ENCODE measurements at regions not wholly inside any gene's neighbourhood (a gene's known extent, or its start where the extent isn't known, plus 50 kb on each side); places are given as distances from the start of the nearest gene placed in this dataset.

- TF ChIP-seq ZBTB33 (IDR thresholded peaks at IDR 0.05) (no peak), FOXA2 (IDR thresholded peaks at IDR 0.05) (no peak), CTCF (IDR thresholded peaks at IDR 0.05; ENCODE audit: low read depth, low read length, missing input control) (no peak), RXRA (IDR thresholded peaks at IDR 0.05) (no peak), HNF4G (IDR thresholded peaks at IDR 0.05) (no peak), FOXA1 (IDR thresholded peaks at IDR 0.05) (no peak), HNF4A (conservative IDR thresholded peaks at IDR 0.05) (no peak), EGR1 (IDR thresholded peaks at IDR 0.05; ENCODE audit: low read depth in 2 of 2) (no peak), GABPA (IDR thresholded peaks at IDR 0.05 in 1 of 2, conservative IDR thresholded peaks at IDR 0.05 in 1 of 2) (no peak)
- no peak overlapping the region for H3K9ac ChIP-seq (ENCODE audit: low read depth in 1 of 2, low read length in 2 of 2)
- WGBS, result 60% methylated on average over 2 of the region's 2 CpGs
- H3K36me3 ChIP-seq (ENCODE audit: control insufficient read depth in 4 of 4, insufficient read depth in 3 of 4, low read depth in 1 of 4, low read length in 3 of 4), result no peaks in the 10 kb centered on the region
- H3K27ac ChIP-seq (ENCODE audit: low read depth in 1 of 2, low read length in 2 of 2), result no peak overlapping the region
- H3K27me3 ChIP-seq (ENCODE audit: control insufficient read depth in 4 of 4, insufficient read depth in 4 of 4, low read length in 3 of 4), result no peaks in the 10 kb centered on the region
- H3K4me1 ChIP-seq (ENCODE audit: control insufficient read depth in 4 of 4, insufficient read depth in 4 of 4, low read length in 3 of 4), result no peaks in the 10 kb centered on the region
- no peak for DNase-seq (ENCODE audit: low spot score)
- no peak overlapping the region for H3K4me3 ChIP-seq (ENCODE audit: low read depth in 1 of 3, low read length in 3 of 3)
- H3K9me3 ChIP-seq (ENCODE audit: control insufficient read depth in 4 of 4, low read length in 3 of 4), result no peaks in the 10 kb centered on the region
Observed at GRCh38 chr9:7967851-7968250, 168.3 kb upstream of the DMAC1 start.

- H3K27me3 ChIP-seq (ENCODE audit: control insufficient read depth in 4 of 4, insufficient read depth in 4 of 4, low read length in 3 of 4), result no peaks in the 10 kb centered on the region
- WGBS, result 60% methylated on average over 7 of the region's 7 CpGs
- no peaks in the 10 kb centered on the region for H3K36me3 ChIP-seq (ENCODE audit: control insufficient read depth in 4 of 4, insufficient read depth in 3 of 4, low read depth in 1 of 4, low read length in 3 of 4)
- H3K4me1 ChIP-seq (ENCODE audit: control insufficient read depth in 4 of 4, insufficient read depth in 4 of 4, low read length in 3 of 4), result no peaks in the 10 kb centered on the region
- DNase-seq (ENCODE audit: low spot score), result no peak
- TF ChIP-seq JUND (IDR thresholded peaks at IDR 0.05) (no peak), HNF4G (IDR thresholded peaks at IDR 0.05) (no peak), HNF4A (conservative IDR thresholded peaks at IDR 0.05) (no peak)
- H3K9me3 ChIP-seq (ENCODE audit: control insufficient read depth in 4 of 4, low read length in 3 of 4), result no peaks in the 10 kb centered on the region
- no peak overlapping the region for H3K27ac ChIP-seq (ENCODE audit: low read depth in 1 of 2, low read length in 2 of 2)
- H3K9ac ChIP-seq (ENCODE audit: low read depth in 1 of 2, low read length in 2 of 2), result no peak overlapping the region
- no peak overlapping the region for H3K4me3 ChIP-seq (ENCODE audit: low read depth in 1 of 3, low read length in 3 of 3)
Observed at GRCh38 chr9:7967093-7967827, 167.7 kb upstream of the DMAC1 start.

- no peak for TF ChIP-seq FOXA2 (IDR thresholded peaks at IDR 0.05)
- no peak for TF ChIP-seq HNF4A (conservative IDR thresholded peaks at IDR 0.05)
- TF ChIP-seq GABPA (IDR thresholded peaks at IDR 0.05 in 1 of 2, conservative IDR thresholded peaks at IDR 0.05 in 1 of 2), result no peak
- no peak for TF ChIP-seq REST (IDR thresholded peaks at IDR 0.05)
Observed at GRCh38 chr9:7965063-7965462, 165.5 kb upstream of the DMAC1 start.

More at GRCh38 chr9:7965063-7965462, 165.5 kb upstream of the DMAC1 start:
- 82% methylated on average over 3 of the region's 3 CpGs for WGBS
- Histone ChIP-seq H3K9ac (ENCODE audit: low read depth in 1 of 2, low read length in 2 of 2) (no peak overlapping the region), H3K9me3 (ENCODE audit: control insufficient read depth in 4 of 4, low read length in 3 of 4) (no peaks in the 10 kb centered on the region), H3K27ac (ENCODE audit: low read depth in 1 of 2, low read length in 2 of 2) (no peak overlapping the region), H3K4me1 (ENCODE audit: control insufficient read depth in 4 of 4, insufficient read depth in 4 of 4, low read length in 3 of 4) (no peaks in the 10 kb centered on the region), H3K27me3 (ENCODE audit: control insufficient read depth in 4 of 4, insufficient read depth in 4 of 4, low read length in 3 of 4) (no peaks in the 10 kb centered on the region), H3K4me3 (ENCODE audit: low read depth in 1 of 3, low read length in 3 of 3) (no peak overlapping the region), H3K36me3 (ENCODE audit: control insufficient read depth in 4 of 4, insufficient read depth in 3 of 4, low read depth in 1 of 4, low read length in 3 of 4) (no peaks in the 10 kb centered on the region)
- DNase-seq (ENCODE audit: low spot score), result no peak
